ENCODE measurements at regions not wholly inside any gene's neighbourhood (a gene's known extent, or its start where the extent isn't known, plus 50 kb on each side); places are given as distances from the start of the nearest gene placed in this dataset.

GRCh38 chr6:90454836-90455427 lies 131.9 kb downstream of the MAP3K7 start:
- no peak for FAIRE-seq
- H3K27ac Mint-ChIP-seq (ENCODE audit: unreplicated experiment) = no peak overlapping the region
- TF ChIP-seq CTCF (IDR thresholded peaks at IDR 0.05; ENCODE audit: insufficient read depth, low read depth, low read length) (no peak), EZH2 (IDR thresholded peaks at IDR 0.05; ENCODE audit: insufficient read depth, low read length) (no peak)
- H3K4me3 Mint-ChIP-seq (ENCODE audit: unreplicated experiment) = no peak overlapping the region
- no peak overlapping the region for H2AFZ ChIP-seq (ENCODE audit: low read depth, low read length)
- no peaks in the 10 kb centered on the region for H3K27me3 ChIP-seq (ENCODE audit: insufficient read depth, low read length)
- DNase-seq (ENCODE audit: low read depth) = no peak
- no peaks in the 10 kb centered on the region for H3K9me3 Mint-ChIP-seq (ENCODE audit: unreplicated experiment)
- H4K20me1 ChIP-seq (ENCODE audit: insufficient read depth, low read length) = no peaks in the 10 kb centered on the region
- H3K4me3 ChIP-seq (ENCODE audit: insufficient read depth, low read depth, low read length) = no peak overlapping the region
- no peaks in the 10 kb centered on the region for H3K36me3 ChIP-seq (ENCODE audit: insufficient read depth, low read length)
- peaks cover 22% of the 10 kb centered on the region for H3K4me1 Mint-ChIP-seq (ENCODE audit: low read depth, unreplicated experiment)
- H3K9me3 ChIP-seq (ENCODE audit: insufficient read depth, low read depth, low read length) = no peaks in the 10 kb centered on the region
- H3K9ac ChIP-seq (ENCODE audit: low read length) = no peak overlapping the region
- no peak overlapping the region for H3K27ac ChIP-seq (ENCODE audit: low read depth, low read length)
- no peaks in the 10 kb centered on the region for H3K27me3 Mint-ChIP-seq (ENCODE audit: low read depth, unreplicated experiment)
- no peaks in the 10 kb centered on the region for H3K4me1 ChIP-seq (ENCODE audit: insufficient read depth, low read length)
- no peaks in the 10 kb centered on the region for H3K79me2 ChIP-seq (ENCODE audit: insufficient read depth, low read length)
- no peak overlapping the region for H3K4me2 ChIP-seq (ENCODE audit: low read length)
- H3K36me3 Mint-ChIP-seq (ENCODE audit: low read depth, unreplicated experiment) = no peaks in the 10 kb centered on the region

- TF ChIP-seq EZH2 (IDR thresholded peaks at IDR 0.05; ENCODE audit: insufficient read depth, low read length) (no peak), CTCF (IDR thresholded peaks at IDR 0.05; ENCODE audit: insufficient read depth, low read depth, low read length) (no peak)
- FAIRE-seq (no peak), DNase-seq (ENCODE audit: low read depth) (no peak)
- no peak overlapping the region for H2AFZ ChIP-seq (ENCODE audit: low read depth, low read length)
- no peaks in the 10 kb centered on the region for H3K4me1 ChIP-seq (ENCODE audit: insufficient read depth, low read length)
- H3K4me2 ChIP-seq (ENCODE audit: low read length) = no peak overlapping the region
- no peaks in the 10 kb centered on the region for H3K36me3 ChIP-seq (ENCODE audit: insufficient read depth, low read length)
- H3K9me3 Mint-ChIP-seq (ENCODE audit: unreplicated experiment) = no peaks in the 10 kb centered on the region
- H3K36me3 Mint-ChIP-seq (ENCODE audit: low read depth, unreplicated experiment) = no peaks in the 10 kb centered on the region
- no peak overlapping the region for H3K4me3 ChIP-seq (ENCODE audit: insufficient read depth, low read depth, low read length)
- H3K79me2 ChIP-seq (ENCODE audit: insufficient read depth, low read length) = no peaks in the 10 kb centered on the region
- no peaks in the 10 kb centered on the region for H4K20me1 ChIP-seq (ENCODE audit: insufficient read depth, low read length)
- H3K27ac ChIP-seq (ENCODE audit: low read depth, low read length) = no peak overlapping the region
- H3K27me3 Mint-ChIP-seq (ENCODE audit: low read depth, unreplicated experiment) = no peaks in the 10 kb centered on the region
- H3K4me1 Mint-ChIP-seq (ENCODE audit: low read depth, unreplicated experiment) = no peaks in the 10 kb centered on the region
- no peaks in the 10 kb centered on the region for H3K9me3 ChIP-seq (ENCODE audit: insufficient read depth, low read depth, low read length)
- no peak overlapping the region for H3K27ac Mint-ChIP-seq (ENCODE audit: unreplicated experiment)
- no peaks in the 10 kb centered on the region for H3K27me3 ChIP-seq (ENCODE audit: insufficient read depth, low read length)
- no peak overlapping the region for H3K4me3 Mint-ChIP-seq (ENCODE audit: unreplicated experiment)
- no peak overlapping the region for H3K9ac ChIP-seq (ENCODE audit: low read length)
Measured at GRCh38 chr6:90450268-90450953, 136.5 kb downstream of the MAP3K7 start.

- H3K9me3 ChIP-seq (ENCODE audit: insufficient read depth, low read depth, low read length) = no peaks in the 10 kb centered on the region
- H3K79me2 ChIP-seq (ENCODE audit: insufficient read depth, low read length) = no peaks in the 10 kb centered on the region
- no peak overlapping the region for H3K4me3 ChIP-seq (ENCODE audit: insufficient read depth, low read depth, low read length)
- H3K27me3 ChIP-seq (ENCODE audit: insufficient read depth, low read length) = no peaks in the 10 kb centered on the region
- no peaks in the 10 kb centered on the region for H3K4me1 ChIP-seq (ENCODE audit: insufficient read depth, low read length)
- H3K36me3 ChIP-seq (ENCODE audit: insufficient read depth, low read length) = no peaks in the 10 kb centered on the region
- H2AFZ ChIP-seq (ENCODE audit: low read depth, low read length) = no peak overlapping the region
- FAIRE-seq (no peak), DNase-seq (ENCODE audit: low read depth) (no peak)
- H3K4me3 Mint-ChIP-seq (ENCODE audit: unreplicated experiment) = no peak overlapping the region
- H4K20me1 ChIP-seq (ENCODE audit: insufficient read depth, low read length) = no peaks in the 10 kb centered on the region
- no peaks in the 10 kb centered on the region for H3K4me1 Mint-ChIP-seq (ENCODE audit: low read depth, unreplicated experiment)
- H3K9ac ChIP-seq (ENCODE audit: low read length) = no peak overlapping the region
- H3K9me3 Mint-ChIP-seq (ENCODE audit: unreplicated experiment) = no peaks in the 10 kb centered on the region
- H3K27me3 Mint-ChIP-seq (ENCODE audit: low read depth, unreplicated experiment) = no peaks in the 10 kb centered on the region
- H3K36me3 Mint-ChIP-seq (ENCODE audit: low read depth, unreplicated experiment) = no peaks in the 10 kb centered on the region
- H3K27ac Mint-ChIP-seq (ENCODE audit: unreplicated experiment) = no peak overlapping the region
- no peak overlapping the region for H3K4me2 ChIP-seq (ENCODE audit: low read length)
- TF ChIP-seq EZH2 (IDR thresholded peaks at IDR 0.05; ENCODE audit: insufficient read depth, low read length) = no peak
- H3K27ac ChIP-seq (ENCODE audit: low read depth, low read length) = no peak overlapping the region
Measured at GRCh38 chr6:90449311-90449710, 137.6 kb downstream of the MAP3K7 start.
